Progenitor cell of endocrine pancreas (in vitro differentiated cells): ENCODE measurements at regions not wholly inside any gene's neighbourhood (a gene's known extent, or its start where the extent isn't known, plus 50 kb on each side); places are given as distances from the start of the nearest gene placed in this dataset.

Source experiments
- DNase-seq: peaks from one replicate; pipeline ENCODE4 v3.0.0; 2021; ENCODE audit warnings: low spot score; ENCODE audit not compliant: unreplicated experiment
- H3K27ac Mint-ChIP-seq: 2 replicates; pipeline ENCODE4 v1.8.0; 2021; ENCODE audit warnings: mild to moderate bottlenecking, moderate library complexity, mixed read lengths
- H3K27me3 Mint-ChIP-seq: 2 replicates; pipeline ENCODE4 v1.8.0; 2021; ENCODE audit warnings: mixed read lengths
- H3K36me3 Mint-ChIP-seq: 2 replicates; pipeline ENCODE4 v1.8.0; 2022; ENCODE audit warnings: mixed read lengths; ENCODE audit not compliant: insufficient read depth
- H3K4me1 Mint-ChIP-seq: 2 replicates; pipeline ENCODE4 v1.8.0; 2021; ENCODE audit warnings: low read depth, mixed read lengths
- H3K4me3 Mint-ChIP-seq: 2 replicates; pipeline ENCODE4 v1.8.0; 2021; ENCODE audit warnings: low read depth, mild to moderate bottlenecking, moderate library complexity, mixed read lengths
- H3K9me3 Mint-ChIP-seq: 2 replicates; pipeline ENCODE4 v1.8.0; 2021; ENCODE audit warnings: low read depth, mixed read lengths
- TF ChIP-seq, protein P1 (sequence below): fragments of 200-600 bp; sonication (generic); IDR thresholded peaks from one replicate; pipeline ENCODE4 v1.5.0; 2021; ENCODE audit warnings: antibody characterized with exemption, mild to moderate bottlenecking; ENCODE audit not compliant: unreplicated experiment

DNA sequence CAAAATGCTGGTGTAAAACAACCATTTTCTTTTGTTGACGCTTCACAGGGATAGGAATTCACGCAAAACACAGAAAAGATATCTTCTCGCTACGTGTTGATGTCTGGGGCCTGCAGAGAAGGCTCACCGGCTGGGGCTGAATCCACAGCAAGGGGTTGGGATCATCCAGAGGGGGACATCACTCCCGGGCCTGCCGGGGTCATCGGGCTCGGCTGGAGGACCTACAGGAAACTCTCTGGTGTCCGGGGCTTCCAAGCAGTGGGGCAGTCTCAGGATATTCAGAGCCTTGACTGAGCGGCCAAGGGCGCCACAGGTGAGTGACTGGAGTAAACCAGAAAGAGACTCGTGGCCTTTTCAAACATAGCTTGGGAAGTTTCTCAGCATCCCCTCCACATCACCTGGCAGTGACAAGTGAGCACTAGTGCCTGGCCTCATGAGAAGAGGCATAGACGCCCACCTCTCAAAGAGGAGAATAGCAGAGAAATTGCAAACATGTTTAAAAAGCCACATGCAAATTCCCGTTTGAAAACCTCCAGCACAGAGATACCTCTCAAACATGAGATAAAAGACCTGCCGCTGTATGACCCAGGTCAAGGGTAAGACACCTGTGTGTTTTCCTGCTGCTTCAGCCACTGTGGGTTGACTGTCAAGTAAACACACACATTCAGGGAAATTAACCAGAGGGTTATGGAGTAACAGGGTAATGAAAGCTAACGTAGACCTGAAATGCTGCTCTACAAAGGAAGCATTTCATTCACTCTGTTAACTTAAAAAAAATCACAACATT is 50.8 kb upstream of the SIMC1 start:
- H3K27ac Mint-ChIP-seq, result no peak overlapping the region
- no peak for DNase-seq
- no peaks in the 10 kb centered on the region for H3K36me3 Mint-ChIP-seq

DNA sequence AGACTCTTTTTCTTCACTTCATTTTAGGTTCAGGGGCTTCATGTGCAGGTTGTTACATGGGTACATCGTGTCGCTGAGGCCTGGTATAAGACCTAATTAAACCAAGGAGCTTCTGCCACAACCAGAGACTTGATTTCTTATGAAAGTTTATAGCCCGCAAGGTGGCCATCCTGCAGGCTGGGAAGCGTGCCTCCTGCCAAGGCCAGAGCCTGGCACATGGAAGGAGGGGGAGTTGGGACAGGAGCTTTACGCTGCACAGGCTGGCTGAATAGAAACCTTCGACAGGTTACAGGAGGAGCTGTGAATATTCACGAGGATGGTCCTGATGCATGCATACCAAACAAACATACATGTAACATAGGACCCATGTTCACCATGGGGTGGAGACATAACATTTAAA is 50.1 kb upstream of the SIMC1 start:
- no peaks in the 10 kb centered on the region for H3K36me3 Mint-ChIP-seq
- no peak overlapping the region for H3K4me3 Mint-ChIP-seq
- peaks cover 3% of the 10 kb centered on the region for H3K4me1 Mint-ChIP-seq
- DNase-seq, result no peak
- peaks cover 39% of the 10 kb centered on the region for H3K27me3 Mint-ChIP-seq
- no peak overlapping the region for H3K27ac Mint-ChIP-seq
- H3K9me3 Mint-ChIP-seq, result no peaks in the 10 kb centered on the region
- TF ChIP-seq, protein P1, sequence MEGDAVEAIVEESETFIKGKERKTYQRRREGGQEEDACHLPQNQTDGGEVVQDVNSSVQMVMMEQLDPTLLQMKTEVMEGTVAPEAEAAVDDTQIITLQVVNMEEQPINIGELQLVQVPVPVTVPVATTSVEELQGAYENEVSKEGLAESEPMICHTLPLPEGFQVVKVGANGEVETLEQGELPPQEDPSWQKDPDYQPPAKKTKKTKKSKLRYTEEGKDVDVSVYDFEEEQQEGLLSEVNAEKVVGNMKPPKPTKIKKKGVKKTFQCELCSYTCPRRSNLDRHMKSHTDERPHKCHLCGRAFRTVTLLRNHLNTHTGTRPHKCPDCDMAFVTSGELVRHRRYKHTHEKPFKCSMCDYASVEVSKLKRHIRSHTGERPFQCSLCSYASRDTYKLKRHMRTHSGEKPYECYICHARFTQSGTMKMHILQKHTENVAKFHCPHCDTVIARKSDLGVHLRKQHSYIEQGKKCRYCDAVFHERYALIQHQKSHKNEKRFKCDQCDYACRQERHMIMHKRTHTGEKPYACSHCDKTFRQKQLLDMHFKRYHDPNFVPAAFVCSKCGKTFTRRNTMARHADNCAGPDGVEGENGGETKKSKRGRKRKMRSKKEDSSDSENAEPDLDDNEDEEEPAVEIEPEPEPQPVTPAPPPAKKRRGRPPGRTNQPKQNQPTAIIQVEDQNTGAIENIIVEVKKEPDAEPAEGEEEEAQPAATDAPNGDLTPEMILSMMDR, result no peak

More for the DNA sequence above, 50.8 kb upstream of the SIMC1 start:
- Mint-ChIP-seq H3K4me1 (peaks cover 3% of the 10 kb centered on the region), H3K9me3 (no peaks in the 10 kb centered on the region), H3K4me3 (no peak overlapping the region), H3K27me3 (peaks cover 45% of the 10 kb centered on the region)
- TF ChIP-seq, protein P1, result no peak
